GM18519 (cell line): ENCODE measurements at regions not wholly inside any gene's neighbourhood (a gene's known extent, or its start where the extent isn't known, plus 50 kb on each side); places are given as distances from the start of the nearest gene placed in this dataset.
"Not testable (repeated sequence)": the region's sequence is repeated elsewhere in the genome, so short reads cannot be mapped to it uniquely, and the experiment has no call there.

Source experiments
- ATAC-seq: cut with Tn5 transposase; IDR thresholded peaks from one replicate; pipeline ENCODE4 v1.9.1; 2021; ENCODE audit warnings: mild to moderate bottlenecking, moderate library complexity; ENCODE audit not compliant: unreplicated experiment, low FRiP score

- ATAC-seq = no peak
Observed at GRCh38 chr13:80901530-80901929, 560.6 kb upstream of the SPRY2 start.

GRCh38 chr13:80901111-80901510 is 560.2 kb upstream of the SPRY2 start:
- no peak for ATAC-seq

GRCh38 chr13:80900561-80900960 is 559.6 kb upstream of the SPRY2 start:
- ATAC-seq = no peak

- ATAC-seq = not testable (repeated sequence)
Observed at GRCh38 chr13:80897641-80898040, 556.7 kb upstream of the SPRY2 start.

GRCh38 chr13:80894917-80895316 is 554.0 kb upstream of the SPRY2 start:
- ATAC-seq = no peak

- ATAC-seq = no peak
Observed at GRCh38 chr13:80889829-80890228, 548.9 kb upstream of the SPRY2 start.

GRCh38 chr13:80888390-80888789 is 547.5 kb upstream of the SPRY2 start:
- ATAC-seq = no peak

GRCh38 chr13:80884056-80884785 is 543.3 kb upstream of the SPRY2 start:
- ATAC-seq = no peak

GRCh38 chr13:80883545-80883944 is 542.6 kb upstream of the SPRY2 start:
- no peak for ATAC-seq

- ATAC-seq = no peak
Observed at GRCh38 chr13:80881942-80882445, 541.1 kb upstream of the SPRY2 start.

- no peak for ATAC-seq
Observed at GRCh38 chr13:80881495-80881894, 540.6 kb upstream of the SPRY2 start.

GRCh38 chr13:80881034-80881433 is 540.1 kb upstream of the SPRY2 start:
- no peak for ATAC-seq

GRCh38 chr13:80877944-80878241 is 537.0 kb upstream of the SPRY2 start:
- ATAC-seq = no peak

GRCh38 chr13:80877209-80877943 is 536.5 kb upstream of the SPRY2 start:
- ATAC-seq = no peak

- peak; percentile 76 for ATAC-seq
Observed at GRCh38 chr13:80873589-80873988, 532.7 kb upstream of the SPRY2 start.

GRCh38 chr13:80871971-80872370 is 531.0 kb upstream of the SPRY2 start:
- ATAC-seq = not testable (repeated sequence)

GRCh38 chr13:80871481-80871880 is 530.6 kb upstream of the SPRY2 start:
- ATAC-seq = no peak

GRCh38 chr13:80870186-80870585 is 529.3 kb upstream of the SPRY2 start:
- ATAC-seq = no peak

- ATAC-seq = no peak
Observed at GRCh38 chr13:80866921-80867320, 526.0 kb upstream of the SPRY2 start.

- no peak for ATAC-seq
Observed at GRCh38 chr13:80865329-80865728, 524.4 kb upstream of the SPRY2 start.

GRCh38 chr13:80862456-80862855 is 521.5 kb upstream of the SPRY2 start:
- ATAC-seq = no peak

GRCh38 chr13:80860845-80861244 is 519.9 kb upstream of the SPRY2 start:
- no peak for ATAC-seq
